Right lobe of liver (tissue), 4 donors: ENCODE measurements at regions not wholly inside any gene's neighbourhood (a gene's known extent, or its start where the extent isn't known, plus 50 kb on each side); places are given as distances from the start of the nearest gene placed in this dataset.

Experiments used
- POLR2A ChIP-seq: fragments of 450-650 bp; IDR thresholded peaks from one replicate; pipeline ENCODE4 v1.6.1; 2017; ENCODE audit warnings: antibody characterized with exemption, mild to moderate bottlenecking
- TF ChIP-seq, protein P1 (sequence below), 4 donors: fragments of 200-600 bp in 3 of 4; fragments of 450-650 bp in 1 of 4; IDR thresholded peaks; one replicate each; pipeline versions ENCODE4 v1.5.1 to v1.8.0; 2016 to 2022; ENCODE audit warnings: antibody characterized with exemption in 4 of 4, mild to moderate bottlenecking in 2 of 4
- donor health status: DM: no; HTN: no; CAD: no.
- donor health status: DM: no; HTN: no; CAD: no.
- donor health status: DM: no; HTN: yes; CAD: no.

DNA sequence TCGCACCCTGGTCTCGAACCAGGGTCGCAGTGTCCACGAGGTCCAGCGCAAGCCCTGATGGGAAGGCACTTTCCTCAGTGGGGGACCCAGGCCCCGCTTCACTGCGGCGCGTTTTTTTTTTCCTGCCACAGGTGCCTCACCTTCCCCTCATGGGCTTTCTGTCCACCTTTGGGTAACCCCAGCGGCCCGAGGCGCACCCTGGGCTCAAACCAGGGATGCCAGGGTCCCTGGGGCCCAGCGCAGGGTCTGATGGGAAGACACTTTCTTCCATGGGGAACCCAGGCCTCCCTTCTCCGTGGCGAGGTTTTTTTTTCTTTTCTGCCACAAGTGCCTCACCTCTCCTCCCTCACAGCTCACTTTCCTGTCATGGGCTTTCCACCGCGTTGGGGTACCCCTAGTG is 1269.9 kb downstream of the FOXD4L5 start:
- TF ChIP-seq, protein P1, sequence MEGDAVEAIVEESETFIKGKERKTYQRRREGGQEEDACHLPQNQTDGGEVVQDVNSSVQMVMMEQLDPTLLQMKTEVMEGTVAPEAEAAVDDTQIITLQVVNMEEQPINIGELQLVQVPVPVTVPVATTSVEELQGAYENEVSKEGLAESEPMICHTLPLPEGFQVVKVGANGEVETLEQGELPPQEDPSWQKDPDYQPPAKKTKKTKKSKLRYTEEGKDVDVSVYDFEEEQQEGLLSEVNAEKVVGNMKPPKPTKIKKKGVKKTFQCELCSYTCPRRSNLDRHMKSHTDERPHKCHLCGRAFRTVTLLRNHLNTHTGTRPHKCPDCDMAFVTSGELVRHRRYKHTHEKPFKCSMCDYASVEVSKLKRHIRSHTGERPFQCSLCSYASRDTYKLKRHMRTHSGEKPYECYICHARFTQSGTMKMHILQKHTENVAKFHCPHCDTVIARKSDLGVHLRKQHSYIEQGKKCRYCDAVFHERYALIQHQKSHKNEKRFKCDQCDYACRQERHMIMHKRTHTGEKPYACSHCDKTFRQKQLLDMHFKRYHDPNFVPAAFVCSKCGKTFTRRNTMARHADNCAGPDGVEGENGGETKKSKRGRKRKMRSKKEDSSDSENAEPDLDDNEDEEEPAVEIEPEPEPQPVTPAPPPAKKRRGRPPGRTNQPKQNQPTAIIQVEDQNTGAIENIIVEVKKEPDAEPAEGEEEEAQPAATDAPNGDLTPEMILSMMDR (IDR thresholded peaks at IDR 0.05), result no peak
- TF ChIP-seq POLR2A, result no peak
